Heart left ventricle (tissue), 16 donors: ENCODE measurements at regions not wholly inside any gene's neighbourhood (a gene's known extent, or its start where the extent isn't known, plus 50 kb on each side); places are given as distances from the start of the nearest gene placed in this dataset.

ENCODE experiments used
- ATAC-seq, 4 donors: fragments of 200-7000 bp; cut with Tn5 transposase; one replicate each; pipeline ENCODE4 v1.9.1; 2020 to 2022; ENCODE audit warnings: moderate library complexity in 4 of 4, mild to moderate bottlenecking in 3 of 4, moderate number of reproducible peaks in 1 of 4
- DNase-seq, 5 donors: peaks; one replicate each; pipeline ENCODE4 v3.0.0-alpha.2; 2020
- H3K27ac ChIP-seq, 12 donors: fragments of 200-600 bp; sonication (generic) in 4 of 12; one replicate each; pipeline versions ENCODE4 v1.5.0 to v1.8.0; 2016 to 2022; ENCODE audit warnings: mild to moderate bottlenecking in 2 of 12
- H3K27me3 ChIP-seq, 9 donors: fragments of 200-600 bp; sonication (generic) in 2 of 9; one replicate each; pipeline versions ENCODE4 v1.5.1 to v1.8.0; 2016 to 2022; ENCODE audit warnings: mild to moderate bottlenecking in 3 of 9
- H3K36me3 ChIP-seq, 9 donors: fragments of 200-600 bp; sonication (generic) in 2 of 9; one replicate each; pipeline versions ENCODE4 v1.5.0 to v1.8.0; 2018 to 2022; ENCODE audit warnings: mild to moderate bottlenecking in 2 of 9
- H3K4me1 ChIP-seq, 12 donors: fragments of 200-600 bp; sonication (generic) in 4 of 12; one replicate each; pipeline versions ENCODE4 v1.5.0 to v1.8.0; 2016 to 2022; ENCODE audit warnings: mild to moderate bottlenecking in 3 of 12
- H3K4me3 ChIP-seq, 12 donors: fragments of 200-600 bp; sonication (generic) in 4 of 12; one replicate each; pipeline versions ENCODE4 v1.5.0 to v1.8.0; 2017 to 2022; ENCODE audit warnings: mild to moderate bottlenecking in 9 of 12, moderate library complexity in 4 of 12
- H3K9me3 ChIP-seq, 12 donors: fragments of 200-600 bp; sonication (generic) in 4 of 12; one replicate each; pipeline versions ENCODE4 v1.5.0 to v1.8.0; 2016 to 2022; ENCODE audit warnings: mild to moderate bottlenecking in 1 of 12
- CTCF ChIP-seq, 12 donors: fragments of 200-600 bp; sonication (generic) in 4 of 12; IDR thresholded peaks; one replicate each; pipeline versions ENCODE4 v1.5.0 to v1.8.0; 2018 to 2022; ENCODE audit warnings: antibody characterized with exemption in 12 of 12, mild to moderate bottlenecking in 5 of 12
- POLR2A ChIP-seq, 2 donors: fragments of 450-650 bp; IDR thresholded peaks; one replicate each; pipeline ENCODE4 v1.6.1; 2017; ENCODE audit warnings: antibody characterized with exemption in 2 of 2, mild to moderate bottlenecking in 2 of 2, moderate library complexity in 2 of 2
- WGBS, 4 donors: extraction: QIAGEN DNeasy Blood & Tissue Kit in 2 of 4; methylation state at CpG; one replicate each; pipeline versions ENCODE4 v1.1.5 to v1.1.7; 2013 to 2018; 5-methylcytosine and 5-hydroxymethylcytosine counted together
- intact Hi-C, 10 donors: fragments of 100-400 bp; cut with DNase I; formaldehyde crosslinking; loops; one replicate each; pipeline versions ENCODE4 v1.11.1 to v1.14.2; 2022
- donor health status: ischemic (EF 13 %, LVEDD 7.1; RV severe dilation, severe dysfunction).
- donor health status: healthy with polysubstance abuse.
- donor health status: DM: no; HTN: yes; CAD: no.
- donor health status: DM: no; HTN: no; CAD: no.
- donor health status: ischemic (EF 25% LVEDD 6.9; RV normal size, moderate dysfunction).
- donor health status: ischemic (EF 25% LVEDD 5.7; RV mildly dilated, moderate dysfunction).
- donor health status: healthy.
- donor health status: DM: yes; HTN: yes; CAD: no.
- donor health status: ischemic (EF 35%, LVEDD 5.7; RV mildly dilated, moderate dysfunction).
- donor health status: nonischemic (EF 11% LVEDD 7.7; RV severe dilation, severe dysfunction).
- donor health status: DM: yes; HTN: yes; CAD: no.
- donor health status: PGD.
- donor health status: ischemic (EF 29% LVEDD 5.4; RV normal size, mild dysfunction).
- donor health status: nonischemic (EF 23%, LVEDD 6.1; RV moderate dilation, normal function).

- no peaks in the 10 kb centered on the region for H3K4me1 ChIP-seq
- peaks cover 0 to 29% (median 0%) of the 10 kb centered on the region in 9 donors for H3K27me3 ChIP-seq
- H3K36me3 ChIP-seq, result no peaks in the 10 kb centered on the region
- ATAC-seq (no peak), DNase-seq (no peak)
- intact Hi-C loops, result no loop called here
- no peak overlapping the region for H3K4me3 ChIP-seq
- no peak for TF ChIP-seq POLR2A (IDR thresholded peaks at IDR 0.05)
- TF ChIP-seq CTCF (IDR thresholded peaks at IDR 0.05), result no peak
- H3K27ac ChIP-seq, result no peak overlapping the region
- H3K9me3 ChIP-seq, result no peaks in the 10 kb centered on the region
- 75 to 86% (median 82%) methylated on average over 5 to 6 of the region's 6 CpGs for WGBS, 4 donors
Measured at GRCh38 chr14:98840511-98840910, 431.5 kb downstream of the BCL11B start.

GRCh38 chr14:98844456-98844855 is 427.5 kb downstream of the BCL11B start:
- no peaks in the 10 kb centered on the region for H3K4me1 ChIP-seq
- ATAC-seq, result no peak
- intact Hi-C loops, result no loop called here
- H3K9me3 ChIP-seq, result peaks cover 0 to 6% (median 0%) of the 10 kb centered on the region in 12 donors
- DNase-seq, result no peak
- no peak for TF ChIP-seq POLR2A (IDR thresholded peaks at IDR 0.05)
- no peak for TF ChIP-seq CTCF (IDR thresholded peaks at IDR 0.05)
- peaks cover 0 to 20% (median 0%) of the 10 kb centered on the region in 9 donors for H3K27me3 ChIP-seq
- H3K4me3 ChIP-seq, result no peak overlapping the region
- H3K27ac ChIP-seq, result no peak overlapping the region
- H3K36me3 ChIP-seq, result no peaks in the 10 kb centered on the region

GRCh38 chr14:98847521-98848468 is 424.2 kb downstream of the BCL11B start:
- H3K9me3 ChIP-seq, result peaks cover 0 to 7% (median 0%) of the 10 kb centered on the region in 12 donors
- no peaks in the 10 kb centered on the region for H3K36me3 ChIP-seq
- WGBS, 4 donors, result 70 to 82% (median 79%) methylated on average over 11 of the region's 11 CpGs
- no peaks in the 10 kb centered on the region for H3K4me1 ChIP-seq
- DNase-seq, result no peak
- no peak overlapping the region for H3K4me3 ChIP-seq
- intact Hi-C loops, result no loop called here
- peaks cover 0 to 13% (median 0%) of the 10 kb centered on the region in 9 donors for H3K27me3 ChIP-seq
- H3K27ac ChIP-seq, result no peak overlapping the region
- ATAC-seq, result no peak
- TF ChIP-seq CTCF (IDR thresholded peaks at IDR 0.05), result no peak
- no peak for TF ChIP-seq POLR2A (IDR thresholded peaks at IDR 0.05)

- H3K4me3 ChIP-seq, result no peak overlapping the region
- no peaks in the 10 kb centered on the region for H3K4me1 ChIP-seq
- WGBS, 4 donors, result 76 to 80% (median 78%) methylated on average over 10 of the region's 10 CpGs
- peaks cover 0 to 25% (median 3%) of the 10 kb centered on the region in 9 donors for H3K27me3 ChIP-seq
- peaks cover 0 to 7% (median 0%) of the 10 kb centered on the region in 12 donors for H3K9me3 ChIP-seq
- TF ChIP-seq CTCF (IDR thresholded peaks at IDR 0.05) (no peak), POLR2A (IDR thresholded peaks at IDR 0.05) (no peak)
- intact Hi-C loops, result no loop called here
- no peaks in the 10 kb centered on the region for H3K36me3 ChIP-seq
- H3K27ac ChIP-seq, result no peak overlapping the region
- DNase-seq (no peak), ATAC-seq (no peak)
Measured at GRCh38 chr14:98853063-98853729, 418.8 kb downstream of the BCL11B start.
